Body of pancreas (tissue), 4 donors: ENCODE measurements at regions not wholly inside any gene's neighbourhood (a gene's known extent, or its start where the extent isn't known, plus 50 kb on each side); places are given as distances from the start of the nearest gene placed in this dataset.

Experiments used
- CTCF ChIP-seq, 7 experiments: fragments of 450-650 bp in 4 of 7; fragments of 200-600 bp in 3 of 7; sonication (generic) in 3 of 7; IDR thresholded peaks; one replicate each; pipeline ENCODE4 v1.5.1; 2016 to 2019; ENCODE audit warnings: antibody characterized with exemption in 7 of 7
- POLR2A ChIP-seq, 3 donors: fragments of 450-650 bp; IDR thresholded peaks; one replicate each; pipeline ENCODE4 v1.6.1; 2016; ENCODE audit warnings: antibody characterized with exemption in 3 of 3, mild to moderate bottlenecking in 2 of 3

- no peak for TF ChIP-seq CTCF (IDR thresholded peaks at IDR 0.05)
- no peak for TF ChIP-seq POLR2A (IDR thresholded peaks at IDR 0.05)
These were observed 1215.3 kb downstream of the BRD1 start for GRCh38 chr22:48612077-48612995.
